GM19467 (cell line): ENCODE measurements at regions not wholly inside any gene's neighbourhood (a gene's known extent, or its start where the extent isn't known, plus 50 kb on each side); places are given as distances from the start of the nearest gene placed in this dataset.
"Not testable (repeated sequence)": the region's sequence is repeated elsewhere in the genome, so short reads cannot be mapped to it uniquely, and the experiment has no call there.

Experiments
- ATAC-seq: cut with Tn5 transposase; IDR thresholded peaks from one replicate; pipeline ENCODE4 v1.9.1; 2021; ENCODE audit warnings: mild to moderate bottlenecking, moderate library complexity; ENCODE audit not compliant: unreplicated experiment

GRCh38 chr3:107909583-107909982, 181.2 kb downstream of the CD47 start:
- not testable (repeated sequence) for ATAC-seq

GRCh38 chr3:107907996-107908395, 182.8 kb downstream of the CD47 start:
- no peak for ATAC-seq

- no peak for ATAC-seq
Measured at GRCh38 chr3:107904536-107905066, 186.2 kb downstream of the CD47 start.

- no peak for ATAC-seq
Measured at GRCh38 chr3:107899990-107900651, 190.7 kb downstream of the CD47 start.

- ATAC-seq: no peak
Measured at GRCh38 chr3:107897471-107898061, 193.3 kb downstream of the CD47 start.

GRCh38 chr3:107894998-107895397, 195.8 kb downstream of the CD47 start:
- ATAC-seq: no peak

- ATAC-seq: no peak
Measured at GRCh38 chr3:107892955-107893624, 197.7 kb downstream of the CD47 start.

GRCh38 chr3:107884719-107885460, 205.9 kb downstream of the CD47 start:
- no peak for ATAC-seq

GRCh38 chr3:107884028-107884427, 206.8 kb downstream of the CD47 start:
- ATAC-seq: no peak

GRCh38 chr3:107882881-107883280, 207.9 kb downstream of the CD47 start:
- ATAC-seq: no peak

GRCh38 chr3:107882261-107882660, 208.6 kb downstream of the CD47 start:
- ATAC-seq: no peak

- no peak for ATAC-seq
Measured at GRCh38 chr3:107881509-107881908, 209.3 kb downstream of the CD47 start.

GRCh38 chr3:107880702-107881101, 210.1 kb downstream of the CD47 start:
- no peak for ATAC-seq

GRCh38 chr3:107877936-107878335, 212.9 kb downstream of the CD47 start:
- ATAC-seq: no peak

- no peak for ATAC-seq
Measured at GRCh38 chr3:107870943-107871638, 219.7 kb downstream of the CD47 start.

- no peak for ATAC-seq
Measured at GRCh38 chr3:107870096-107870495, 220.7 kb downstream of the CD47 start.

- no peak for ATAC-seq
Measured at GRCh38 chr3:107868449-107868848, 222.4 kb downstream of the CD47 start.

GRCh38 chr3:107861904-107862303, 228.9 kb downstream of the CD47 start:
- ATAC-seq: peak; percentile 95

GRCh38 chr3:107861422-107861821, 229.4 kb downstream of the CD47 start:
- ATAC-seq: no peak
